Duodenal mucosa (tissue), 2 donors: ENCODE measurements at regions not wholly inside any gene's neighbourhood (a gene's known extent, or its start where the extent isn't known, plus 50 kb on each side); places are given as distances from the start of the nearest gene placed in this dataset.

ENCODE experiments used
- H3K27ac ChIP-seq: one replicate; pipeline ENCODE4 v1.7.0; 2013; ENCODE audit warnings: low read depth, low read length
- H3K27me3 ChIP-seq, 2 donors: one replicate each; pipeline ENCODE4 v1.7.0; 2013; ENCODE audit warnings: low read length in 2 of 2, control low read depth in 1 of 2; ENCODE audit not compliant: insufficient read depth in 2 of 2, control insufficient read depth in 1 of 2
- H3K36me3 ChIP-seq, 2 donors: one replicate each; pipeline ENCODE4 v1.7.0; 2013; ENCODE audit warnings: low read length in 2 of 2, control low read depth in 1 of 2; ENCODE audit not compliant: insufficient read depth in 2 of 2, control insufficient read depth in 1 of 2
- H3K4me1 ChIP-seq, 2 donors: one replicate each; pipeline ENCODE4 v1.7.0; 2013; ENCODE audit warnings: low read length in 2 of 2, control low read depth in 1 of 2; ENCODE audit not compliant: insufficient read depth in 2 of 2, control insufficient read depth in 1 of 2
- H3K4me3 ChIP-seq, 2 donors: one replicate each; pipeline ENCODE4 v1.7.0; 2013; ENCODE audit warnings: low read length in 2 of 2, low read depth in 1 of 2
- H3K9ac ChIP-seq, 2 donors: one replicate each; pipeline ENCODE4 v1.7.0; 2013; ENCODE audit warnings: low read length in 2 of 2, low read depth in 1 of 2
- H3K9me3 ChIP-seq, 2 donors: one replicate each; pipeline ENCODE4 v1.7.0; 2013; ENCODE audit warnings: low read length in 2 of 2, control low read depth in 1 of 2; ENCODE audit not compliant: control insufficient read depth in 1 of 2

- Histone ChIP-seq H3K9ac (no peak overlapping the region), H3K27me3 (no peaks in the 10 kb centered on the region), H3K4me3 (no peak overlapping the region), H3K4me1 (no peaks in the 10 kb centered on the region), H3K27ac (no peak overlapping the region), H3K36me3 (no peaks in the 10 kb centered on the region), H3K9me3 (peaks cover 0 to 9% of the 10 kb centered on the region in 2 donors)
Observed at GRCh38 chr10:7007600-7008190, 403.1 kb downstream of the SFMBT2 start.

- Histone ChIP-seq H3K27me3 (no peaks in the 10 kb centered on the region), H3K4me3 (no peak overlapping the region), H3K9ac (no peak overlapping the region), H3K36me3 (no peaks in the 10 kb centered on the region), H3K4me1 (no peaks in the 10 kb centered on the region), H3K9me3 (peaks cover 0 to 9% of the 10 kb centered on the region in 2 donors), H3K27ac (no peak overlapping the region)
Observed at GRCh38 chr10:7006566-7006965, 404.3 kb downstream of the SFMBT2 start.

GRCh38 chr10:7003831-7004395 lies 406.9 kb downstream of the SFMBT2 start:
- Histone ChIP-seq H3K4me3 (no peak overlapping the region), H3K9ac (no peak overlapping the region), H3K27ac (no peak overlapping the region), H3K4me1 (no peaks in the 10 kb centered on the region), H3K27me3 (no peaks in the 10 kb centered on the region), H3K36me3 (no peaks in the 10 kb centered on the region), H3K9me3 (peaks cover 0 to 9% of the 10 kb centered on the region in 2 donors)

GRCh38 chr10:7000061-7000460 lies 410.8 kb downstream of the SFMBT2 start:
- Histone ChIP-seq H3K4me3 (no peak overlapping the region), H3K9ac (no peak overlapping the region), H3K27ac (no peak overlapping the region)

GRCh38 chr10:6999232-6999925 lies 411.5 kb downstream of the SFMBT2 start:
- Histone ChIP-seq H3K27me3 (no peaks in the 10 kb centered on the region), H3K9me3 (peaks cover 0 to 9% of the 10 kb centered on the region in 2 donors), H3K36me3 (no peaks in the 10 kb centered on the region), H3K9ac (no peak overlapping the region), H3K4me3 (no peak overlapping the region), H3K27ac (no peak overlapping the region), H3K4me1 (no peaks in the 10 kb centered on the region)

More at GRCh38 chr10:7000061-7000460, 410.8 kb downstream of the SFMBT2 start:
- Histone ChIP-seq H3K27me3 (no peaks in the 10 kb centered on the region), H3K4me1 (no peaks in the 10 kb centered on the region), H3K36me3 (no peaks in the 10 kb centered on the region), H3K9me3 (peaks cover 0 to 9% of the 10 kb centered on the region in 2 donors)

GRCh38 chr10:6997509-6997908 lies 413.3 kb downstream of the SFMBT2 start:
- no peak overlapping the region for H3K4me3 ChIP-seq
- H3K4me1 ChIP-seq, result no peaks in the 10 kb centered on the region
- no peaks in the 10 kb centered on the region for H3K9me3 ChIP-seq
- no peak overlapping the region for H3K27ac ChIP-seq
- H3K9ac ChIP-seq, result no peak overlapping the region
- no peaks in the 10 kb centered on the region for H3K36me3 ChIP-seq
- H3K27me3 ChIP-seq, result no peaks in the 10 kb centered on the region

GRCh38 chr10:6996431-6996830 lies 414.4 kb downstream of the SFMBT2 start:
- Histone ChIP-seq H3K9ac (no peak overlapping the region), H3K9me3 (no peaks in the 10 kb centered on the region), H3K4me3 (no peak overlapping the region), H3K27ac (no peak overlapping the region), H3K36me3 (no peaks in the 10 kb centered on the region), H3K4me1 (no peaks in the 10 kb centered on the region), H3K27me3 (no peaks in the 10 kb centered on the region)

- no peak overlapping the region for H3K9ac ChIP-seq
- H3K27me3 ChIP-seq, result no peaks in the 10 kb centered on the region
- H3K4me1 ChIP-seq, result no peaks in the 10 kb centered on the region
- no peaks in the 10 kb centered on the region for H3K36me3 ChIP-seq
- no peak overlapping the region for H3K4me3 ChIP-seq
- no peaks in the 10 kb centered on the region for H3K9me3 ChIP-seq
- no peak overlapping the region for H3K27ac ChIP-seq
Observed at GRCh38 chr10:6995831-6996230, 415.0 kb downstream of the SFMBT2 start.

- Histone ChIP-seq H3K36me3 (no peaks in the 10 kb centered on the region), H3K27me3 (no peaks in the 10 kb centered on the region), H3K9me3 (no peaks in the 10 kb centered on the region), H3K27ac (no peak overlapping the region), H3K9ac (no peak overlapping the region), H3K4me3 (no peak overlapping the region), H3K4me1 (no peaks in the 10 kb centered on the region)
Observed at GRCh38 chr10:6995341-6995740, 415.3 kb upstream of the PRKCQ start.

GRCh38 chr10:6990891-6991290 lies 410.8 kb upstream of the PRKCQ start:
- Histone ChIP-seq H3K9ac (no peak overlapping the region), H3K4me1 (no peaks in the 10 kb centered on the region), H3K27ac (no peak overlapping the region), H3K9me3 (peaks cover 0 to 3% of the 10 kb centered on the region in 2 donors), H3K4me3 (no peak overlapping the region), H3K36me3 (no peaks in the 10 kb centered on the region), H3K27me3 (no peaks in the 10 kb centered on the region)
